Body of pancreas (tissue), 4 donors: ENCODE measurements at regions not wholly inside any gene's neighbourhood (a gene's known extent, or its start where the extent isn't known, plus 50 kb on each side); places are given as distances from the start of the nearest gene placed in this dataset.
"Not testable (repeated sequence)": the region's sequence is repeated elsewhere in the genome, so short reads cannot be mapped to it uniquely, and the experiment has no call there.

Source experiments
- CTCF ChIP-seq, 7 experiments: fragments of 450-650 bp in 4 of 7; fragments of 200-600 bp in 3 of 7; sonication (generic) in 3 of 7; IDR thresholded peaks; one replicate each; pipeline ENCODE4 v1.5.1; 2016 to 2019; ENCODE audit warnings: antibody characterized with exemption in 7 of 7
- POLR2A ChIP-seq, 3 donors: fragments of 450-650 bp; IDR thresholded peaks; one replicate each; pipeline ENCODE4 v1.6.1; 2016; ENCODE audit warnings: antibody characterized with exemption in 3 of 3, mild to moderate bottlenecking in 2 of 3

GRCh38 chr4:8990341-8990740, 118.7 kb upstream of the HMX1 start:
- TF ChIP-seq CTCF, POLR2A (IDR thresholded peaks at IDR 0.05): not testable (repeated sequence)
